Adrenal gland (tissue), 9 donors: ENCODE measurements at regions not wholly inside any gene's neighbourhood (a gene's known extent, or its start where the extent isn't known, plus 50 kb on each side); places are given as distances from the start of the nearest gene placed in this dataset.

Experiments used
- DNase-seq, 7 donors: peaks; one replicate each; pipeline ENCODE4 v3.0.0-alpha.2; 2019 to 2020
- H3K27ac ChIP-seq, 5 donors: fragments of 200-600 bp; sonication (generic) in 4 of 5; 1 replicate in 3 of 5; 2 replicates in 2 of 5; pipeline versions ENCODE4 v1.5.1 to v1.8.0; 2016 to 2020; ENCODE audit warnings: mild to moderate bottlenecking in 1 of 5
- H3K27me3 ChIP-seq: fragments of 200-600 bp; 2 replicates; pipeline ENCODE4 v1.8.0; 2021
- H3K36me3 ChIP-seq, 2 donors: fragments of 200-600 bp; replicated peaks in 1 of 2; 1 replicate in 1 of 2; 2 replicates in 1 of 2; pipeline versions ENCODE4 v1.5.1 to v1.8.0; 2018 to 2022
- H3K4me1 ChIP-seq, 2 donors: fragments of 200-600 bp; replicated peaks in 1 of 2; 1 replicate in 1 of 2; 2 replicates in 1 of 2; pipeline versions ENCODE4 v1.5.1 to v1.8.0; 2018 to 2021
- H3K4me3 ChIP-seq, 4 donors: fragments of 200-600 bp; sonication (generic) in 3 of 4; one replicate each; pipeline ENCODE4 v1.5.1; 2016 to 2018
- H3K9me3 ChIP-seq, 3 donors: fragments of 200-600 bp; sonication (generic) in 1 of 3; replicated peaks in 1 of 3; 1 replicate in 2 of 3; 2 replicates in 1 of 3; pipeline versions ENCODE4 v1.5.1 to v1.8.0; 2016 to 2021
- CTCF ChIP-seq, 6 experiments: fragments of 450-650 bp in 4 of 6; fragments of 200-600 bp in 2 of 6; sonication (generic) in 1 of 6; IDR thresholded peaks; 1 replicate in 5 of 6; 2 replicates in 1 of 6; pipeline versions ENCODE4 v1.5.1 to v1.8.0; 2016 to 2021; ENCODE audit warnings: antibody characterized with exemption in 6 of 6, mild to moderate bottlenecking in 2 of 6, moderate library complexity in 1 of 6
- POLR2A ChIP-seq, 2 donors: fragments of 450-650 bp; IDR thresholded peaks; one replicate each; pipeline ENCODE4 v1.6.1; 2017; ENCODE audit warnings: antibody characterized with exemption in 2 of 2, mild to moderate bottlenecking in 2 of 2, moderate library complexity in 1 of 2
- WGBS, 4 donors: extraction: QIAGEN DNeasy Blood & Tissue Kit in 2 of 4; methylation state at CpG; one replicate each; pipeline versions ENCODE4 v1.1.5 to v1.1.7; 2013 to 2017; 5-methylcytosine and 5-hydroxymethylcytosine counted together
- intact Hi-C, 2 donors: fragments of 100-400 bp; cut with DNase I; formaldehyde crosslinking; loops; one replicate each; pipeline versions ENCODE4 v1.14.1 to v1.15.0; 2022 to 2023
- donor health status: healthy with polysubstance abuse.
- donor health status: Bipolar disorder and iron deficiency.
- donor health status: DM: yes; HTN: yes; CAD: no.
- donor health status: DM: no; HTN: no; CAD: no.
- donor health status: DM: no; HTN: no; CAD: no.

- 65 to 74% (median 69%) methylated on average over 2 of the region's 2 CpGs for WGBS, 4 donors
- no peaks in the 10 kb centered on the region for H3K4me1 ChIP-seq
- H3K9me3 ChIP-seq: no peaks in the 10 kb centered on the region
- no peak overlapping the region for H3K27ac ChIP-seq
- no peaks in the 10 kb centered on the region for H3K27me3 ChIP-seq
- TF ChIP-seq CTCF (IDR thresholded peaks at IDR 0.05) (no peak), POLR2A (IDR thresholded peaks at IDR 0.05) (no peak)
- DNase-seq: no peak
- intact Hi-C loops: no loop called here
- no peak overlapping the region for H3K4me3 ChIP-seq
- no peaks in the 10 kb centered on the region for H3K36me3 ChIP-seq
Measured at GRCh38 chr9:20291201-20291600, 331.1 kb downstream of the MLLT3 start.

GRCh38 chr9:20290257-20290656 is 332.0 kb downstream of the MLLT3 start:
- no peak for DNase-seq
- H3K27me3 ChIP-seq: no peaks in the 10 kb centered on the region
- no peak for TF ChIP-seq CTCF (IDR thresholded peaks at IDR 0.05)
- TF ChIP-seq POLR2A (IDR thresholded peaks at IDR 0.05): no peak
- 74 to 89% (median 84%) methylated on average over 6 of the region's 6 CpGs for WGBS, 4 donors
- H3K9me3 ChIP-seq: no peaks in the 10 kb centered on the region
- no peaks in the 10 kb centered on the region for H3K4me1 ChIP-seq
- H3K4me3 ChIP-seq: no peak overlapping the region
- intact Hi-C loops: no loop called here
- H3K36me3 ChIP-seq: no peaks in the 10 kb centered on the region
- no peak overlapping the region for H3K27ac ChIP-seq

GRCh38 chr9:20289423-20290010 is 332.8 kb downstream of the MLLT3 start:
- intact Hi-C loops: no loop called here
- H3K4me1 ChIP-seq: no peaks in the 10 kb centered on the region
- 77 to 85% (median 80%) methylated on average over 9 of the region's 9 CpGs for WGBS, 4 donors

GRCh38 chr9:20286969-20287368 is 335.3 kb downstream of the MLLT3 start:
- Histone ChIP-seq H3K4me1 (no peaks in the 10 kb centered on the region), H3K4me3 (no peak overlapping the region), H3K36me3 (no peaks in the 10 kb centered on the region), H3K9me3 (no peaks in the 10 kb centered on the region), H3K27ac (no peak overlapping the region), H3K27me3 (no peaks in the 10 kb centered on the region)
- 68 to 100% (median 87%) methylated on average over 2 to 3 of the region's 3 CpGs for WGBS, 4 donors
- intact Hi-C loops: no loop called here
- DNase-seq: no peak
- TF ChIP-seq CTCF (IDR thresholded peaks at IDR 0.05): no peak
- TF ChIP-seq POLR2A (IDR thresholded peaks at IDR 0.05): no peak

More at GRCh38 chr9:20289423-20290010, 332.8 kb downstream of the MLLT3 start:
- Histone ChIP-seq H3K4me3 (no peak overlapping the region), H3K36me3 (no peaks in the 10 kb centered on the region), H3K9me3 (no peaks in the 10 kb centered on the region), H3K27me3 (no peaks in the 10 kb centered on the region), H3K27ac (no peak overlapping the region)
- TF ChIP-seq CTCF (IDR thresholded peaks at IDR 0.05): no peak
- no peak for TF ChIP-seq POLR2A (IDR thresholded peaks at IDR 0.05)
- DNase-seq: no peak
